Panc1 (cell line): ENCODE measurements at regions not wholly inside any gene's neighbourhood (a gene's known extent, or its start where the extent isn't known, plus 50 kb on each side); places are given as distances from the start of the nearest gene placed in this dataset.

Source experiments
- ATAC-seq: fragments of 200-7000 bp; cut with Tn5 transposase; 2 replicates; pipeline ENCODE4 v1.9.1; 2020; ENCODE audit warnings: mild to moderate bottlenecking, moderate library complexity
- BruUV-seq: library from RNA; stranded (reverse); fragments of 400-500 nt; replicated peaks from 2 replicates; lab custom pipeline; 2021; lab: Mats Ljungman, UMichigan
- CTCF ChIA-PET: fragments of 300-600 bp; sonication (Branson Sonifier 250); formaldehyde crosslinking; loops from one replicate; lab custom pipeline; 2022; ENCODE audit warnings: antibody characterized with exemption; lab: Charles Lee
- POLR2A ChIA-PET: fragments of 300-600 bp; sonication (Branson Sonifier 250); formaldehyde crosslinking; loops from one replicate; lab custom pipeline; 2022; ENCODE audit warnings: antibody characterized with exemption; lab: Charles Lee
- DNase-seq: peaks from one replicate; pipeline ENCODE4 v3.0.0-alpha.2; 2010; ENCODE audit warnings: low read depth, low spot score
- H3K27ac ChIP-seq: 2 replicates; pipeline ENCODE4 v1.5.1; 2011; ENCODE audit warnings: mild to moderate bottlenecking, low read length, inconsistent platforms
- H3K27me3 ChIP-seq: fragments of 200-500 bp; sonication (Bioruptor generic); 2 replicates; pipeline ENCODE4 v1.6.0; 2014; ENCODE audit warnings: low read length, inconsistent platforms; ENCODE audit not compliant: control insufficient read depth, insufficient read depth
- H3K36me3 ChIP-seq: fragments of 200-500 bp; sonication (Bioruptor generic); 2 replicates; pipeline ENCODE4 v1.5.1; 2014; ENCODE audit warnings: inconsistent platforms, mild to moderate bottlenecking, low read length, moderate library complexity; ENCODE audit not compliant: control insufficient read depth, insufficient read depth
- H3K4me1 ChIP-seq: 2 replicates; pipeline ENCODE4 v1.5.1; 2011; ENCODE audit warnings: inconsistent platforms, mild to moderate bottlenecking, low read length, moderate library complexity; ENCODE audit not compliant: control insufficient read depth, insufficient read depth
- H3K4me3 ChIP-seq, 2 experiments: 2 replicates each; pipeline ENCODE4 v1.5.1; 2011 to 2012; ENCODE audit warnings: low read depth in 2 of 2, low read length in 2 of 2, mild to moderate bottlenecking in 2 of 2, inconsistent platforms in 1 of 2, moderate library complexity in 1 of 2
- H3K9me3 ChIP-seq: fragments of 200-500 bp; sonication (Bioruptor generic); 2 replicates; pipeline ENCODE4 v1.5.1; 2014; ENCODE audit warnings: low read depth, mild to moderate bottlenecking, inconsistent platforms, low read length, moderate library complexity; ENCODE audit not compliant: control insufficient read depth, insufficient read depth
- CTCF ChIP-seq: fragments of 450-650 bp; IDR thresholded peaks from 2 replicates; pipeline ENCODE4 v1.5.1; 2017; ENCODE audit warnings: mild to moderate bottlenecking
- POLR2AphosphoS5 ChIP-seq: IDR thresholded peaks from 2 replicates; pipeline ENCODE4 v1.6.1; 2012; ENCODE audit warnings: mild to moderate bottlenecking, low read depth, low read length, moderate library complexity
- REST ChIP-seq, 2 experiments: IDR thresholded peaks; 2 replicates each; pipeline ENCODE4 v1.6.1; 2011 to 2012; ENCODE audit warnings: low read depth in 2 of 2, control low read depth in 1 of 2, low read length in 1 of 2, mild to moderate bottlenecking in 1 of 2, moderate library complexity in 1 of 2; ENCODE audit not compliant: insufficient read depth in 1 of 2
- SIN3A ChIP-seq: IDR thresholded peaks from 2 replicates; pipeline ENCODE4 v1.6.1; 2012; ENCODE audit warnings: low read depth, mild to moderate bottlenecking, low read length, moderate library complexity, borderline replicate concordance; ENCODE audit not compliant: insufficient read depth
- TCF7L2 ChIP-seq: IDR thresholded peaks from 2 replicates; pipeline ENCODE4 v1.6.1; 2011; ENCODE audit warnings: mild to moderate bottlenecking, low read depth, low read length, inconsistent platforms
- in situ Hi-C: cut with HindIII; loops from 2 replicates; pipeline ENCODE4 v1.10.0; 2016; ENCODE audit warnings: low sequenced_read_pairs, low pct_unique_long_range_greater_than_20kb
- intact Hi-C: fragments of 100-400 bp; cut with micrococcal nuclease; formaldehyde crosslinking; loops from one replicate; pipeline ENCODE4 v1.10.0; 2022; ENCODE audit not compliant: unreplicated experiment

GRCh38 chr14:106631879-106632278 lies 1105.5 kb downstream of the TMEM121 start:
- H3K27ac ChIP-seq = no peak overlapping the region
- no peak for ATAC-seq
- CTCF ChIA-PET = no interaction called here
- no TSS peak for BruUV-seq
- intact Hi-C loops = no loop called here
- H3K36me3 ChIP-seq = no peaks in the 10 kb centered on the region
- H3K27me3 ChIP-seq = no peaks in the 10 kb centered on the region; the same call in 1 of the 2 replicates
- H3K4me1 ChIP-seq = no peaks in the 10 kb centered on the region
- TF ChIP-seq TCF7L2 (no peak), CTCF (no peak), POLR2AphosphoS5 (no peak), SIN3A (no peak), REST (IDR thresholded peaks at IDR 0.05; ENCODE audit: insufficient read depth in 1 of 2, low read depth in 2 of 2, low read length in 1 of 2) (no peak)
- in situ Hi-C loops = no loop called here
- no peak overlapping the region for H3K4me3 ChIP-seq
- DNase-seq = no peak
- POLR2A ChIA-PET = no interaction called here
- no peaks in the 10 kb centered on the region for H3K9me3 ChIP-seq

DNA sequence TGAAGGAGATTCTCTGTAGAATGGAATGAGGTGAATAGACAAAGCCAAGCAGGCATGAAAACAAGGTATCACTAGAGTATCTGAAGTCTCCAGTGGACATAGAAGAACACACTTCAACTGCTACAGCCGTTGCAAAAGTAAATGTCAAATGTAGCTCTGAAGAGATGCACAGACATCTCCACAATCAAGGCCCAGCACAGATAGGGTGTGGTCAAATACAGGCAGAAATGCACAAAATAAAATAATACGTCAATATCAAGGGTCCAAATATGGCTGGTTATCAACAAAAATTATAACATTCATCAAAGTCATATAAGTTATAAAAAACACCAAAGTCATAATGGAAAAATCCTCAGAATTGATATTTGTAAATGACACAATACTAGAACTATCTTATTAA lies 1107.3 kb downstream of the TMEM121 start:
- H3K27me3 ChIP-seq = no peaks in the 10 kb centered on the region; the same call in 1 of the 2 replicates
- TF ChIP-seq REST (IDR thresholded peaks at IDR 0.05; ENCODE audit: insufficient read depth in 1 of 2, low read depth in 2 of 2, low read length in 1 of 2) (no peak), SIN3A (no peak), CTCF (no peak), POLR2AphosphoS5 (no peak), TCF7L2 (no peak)
- H3K27ac ChIP-seq = no peak overlapping the region
- H3K36me3 ChIP-seq = no peaks in the 10 kb centered on the region
- no peaks in the 10 kb centered on the region for H3K9me3 ChIP-seq
- in situ Hi-C loops (no loop called here), intact Hi-C loops (no loop called here)
- DNase-seq (no peak), ATAC-seq (no peak)
- no TSS peak for BruUV-seq
- ChIA-PET CTCF (no interaction called here), POLR2A (no interaction called here)
- H3K4me3 ChIP-seq = no peak overlapping the region
- H3K4me1 ChIP-seq = no peaks in the 10 kb centered on the region
